ENCODE measurements at regions not wholly inside any gene's neighbourhood (a gene's known extent, or its start where the extent isn't known, plus 50 kb on each side); places are given as distances from the start of the nearest gene placed in this dataset.

DNA sequence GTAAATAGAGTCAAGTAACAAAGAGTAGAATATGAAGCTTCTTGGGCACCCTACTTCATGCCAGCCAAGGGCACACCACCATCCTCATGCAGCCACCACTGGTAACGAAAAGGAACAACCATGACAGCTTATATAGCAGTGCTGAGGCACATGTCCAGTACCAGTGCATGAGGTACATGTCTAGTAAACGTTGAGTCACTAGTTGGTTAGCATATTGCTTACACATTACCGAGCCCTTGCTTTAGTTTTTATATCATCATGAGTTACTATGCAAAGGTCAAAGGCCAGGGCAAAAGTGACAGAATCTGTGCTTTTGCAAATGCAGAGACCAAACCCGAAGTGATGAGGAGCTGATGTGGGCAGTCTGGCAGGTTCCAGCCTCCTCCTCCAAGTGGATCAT lies 147.1 kb upstream of the MAP1B start:
- no peaks in the 10 kb centered on the region for H3K4me1 ChIP-seq (ENCODE audit: control insufficient read depth in 1 of 2, insufficient read depth in 1 of 2, low read depth in 1 of 2, low read length in 1 of 2)
- no peak overlapping the region for H3K27ac ChIP-seq
- TF ChIP-seq, protein P1, sequence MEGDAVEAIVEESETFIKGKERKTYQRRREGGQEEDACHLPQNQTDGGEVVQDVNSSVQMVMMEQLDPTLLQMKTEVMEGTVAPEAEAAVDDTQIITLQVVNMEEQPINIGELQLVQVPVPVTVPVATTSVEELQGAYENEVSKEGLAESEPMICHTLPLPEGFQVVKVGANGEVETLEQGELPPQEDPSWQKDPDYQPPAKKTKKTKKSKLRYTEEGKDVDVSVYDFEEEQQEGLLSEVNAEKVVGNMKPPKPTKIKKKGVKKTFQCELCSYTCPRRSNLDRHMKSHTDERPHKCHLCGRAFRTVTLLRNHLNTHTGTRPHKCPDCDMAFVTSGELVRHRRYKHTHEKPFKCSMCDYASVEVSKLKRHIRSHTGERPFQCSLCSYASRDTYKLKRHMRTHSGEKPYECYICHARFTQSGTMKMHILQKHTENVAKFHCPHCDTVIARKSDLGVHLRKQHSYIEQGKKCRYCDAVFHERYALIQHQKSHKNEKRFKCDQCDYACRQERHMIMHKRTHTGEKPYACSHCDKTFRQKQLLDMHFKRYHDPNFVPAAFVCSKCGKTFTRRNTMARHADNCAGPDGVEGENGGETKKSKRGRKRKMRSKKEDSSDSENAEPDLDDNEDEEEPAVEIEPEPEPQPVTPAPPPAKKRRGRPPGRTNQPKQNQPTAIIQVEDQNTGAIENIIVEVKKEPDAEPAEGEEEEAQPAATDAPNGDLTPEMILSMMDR (IDR thresholded peaks at IDR 0.05), result no peak
- no peak overlapping the region for H3K4me3 ChIP-seq (ENCODE audit: low read depth in 1 of 2, low read length in 1 of 2)
- no peaks in the 10 kb centered on the region for H3K9me3 ChIP-seq
- no peaks in the 10 kb centered on the region for H3K36me3 ChIP-seq
- H3K27me3 ChIP-seq, result no peaks in the 10 kb centered on the region

DNA sequence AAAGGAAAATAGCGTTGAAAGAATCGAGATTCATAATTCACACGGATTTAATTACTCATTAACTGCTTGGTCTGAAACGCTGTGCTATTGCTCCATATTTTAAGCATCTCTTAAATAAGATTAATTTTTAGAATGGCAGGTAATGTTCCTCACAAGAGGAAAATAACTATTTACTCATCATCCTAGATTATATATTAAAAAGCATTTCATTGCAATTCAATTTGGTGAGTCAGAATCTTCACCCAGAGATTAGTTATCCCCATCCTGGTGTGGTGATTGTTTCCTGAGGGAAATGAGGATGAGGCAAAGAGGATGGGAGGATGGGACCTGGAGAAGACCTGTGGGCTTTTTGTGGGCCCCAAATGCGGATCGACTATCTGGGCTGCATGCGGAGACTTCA lies 145.5 kb upstream of the MAP1B start:
- H3K27me3 ChIP-seq, result no peaks in the 10 kb centered on the region
- no peak overlapping the region for H3K27ac ChIP-seq
- TF ChIP-seq, protein P1 (IDR thresholded peaks at IDR 0.05), result no peak
- no peaks in the 10 kb centered on the region for H3K4me1 ChIP-seq (ENCODE audit: control insufficient read depth in 1 of 2, insufficient read depth in 1 of 2, low read depth in 1 of 2, low read length in 1 of 2)
- H3K9me3 ChIP-seq, result no peaks in the 10 kb centered on the region
- H3K36me3 ChIP-seq, result no peaks in the 10 kb centered on the region
- H3K4me3 ChIP-seq (ENCODE audit: low read depth in 1 of 2, low read length in 1 of 2), result no peak overlapping the region

DNA sequence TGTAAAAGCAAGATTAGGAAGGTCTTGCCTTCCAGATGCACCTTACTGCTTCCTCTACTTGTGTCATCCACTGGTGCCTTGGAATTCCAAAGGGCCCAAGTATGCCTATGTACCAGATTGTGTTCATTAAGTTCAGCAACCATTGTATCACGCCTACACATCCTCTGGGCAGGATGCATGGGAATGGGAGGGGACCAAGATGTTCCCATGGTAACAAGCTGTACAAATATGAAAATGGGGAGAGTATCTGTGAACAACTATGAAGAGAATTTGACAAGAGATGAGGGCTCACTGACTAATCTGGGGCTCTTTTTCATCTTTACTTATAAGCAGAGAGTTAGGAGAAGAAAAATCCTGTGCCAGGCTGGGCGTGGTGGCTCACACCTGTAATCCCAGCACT lies 137.8 kb upstream of the MAP1B start:
- Histone ChIP-seq H3K9me3 (no peaks in the 10 kb centered on the region), H3K27me3 (no peaks in the 10 kb centered on the region), H3K4me1 (ENCODE audit: control insufficient read depth in 1 of 2, insufficient read depth in 1 of 2, low read depth in 1 of 2, low read length in 1 of 2) (no peaks in the 10 kb centered on the region), H3K27ac (no peak overlapping the region), H3K4me3 (ENCODE audit: low read depth in 1 of 2, low read length in 1 of 2) (no peak overlapping the region), H3K36me3 (no peaks in the 10 kb centered on the region)
- TF ChIP-seq, protein P1 (IDR thresholded peaks at IDR 0.05), result no peak

DNA sequence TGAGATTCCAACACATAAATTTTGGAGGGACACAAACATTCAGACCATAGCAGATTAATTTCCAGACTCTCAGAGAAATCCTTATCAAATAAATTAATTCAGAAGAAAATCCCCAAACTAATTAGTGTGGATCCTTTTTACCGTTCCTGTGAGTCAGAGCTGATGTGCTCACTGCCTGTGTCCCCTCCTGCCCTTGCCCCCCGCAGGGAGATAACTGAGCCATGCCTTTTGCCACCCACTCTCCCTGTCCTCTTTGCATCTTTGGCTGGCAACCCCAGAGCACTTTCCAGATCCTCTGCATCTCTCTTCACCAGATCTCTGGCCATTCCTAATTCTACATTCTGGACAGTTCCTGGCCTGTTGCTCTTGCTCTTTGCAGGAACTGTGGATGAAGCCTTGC lies 135.4 kb upstream of the MAP1B start:
- Histone ChIP-seq H3K4me1 (ENCODE audit: control insufficient read depth in 1 of 2, insufficient read depth in 1 of 2, low read depth in 1 of 2, low read length in 1 of 2) (no peaks in the 10 kb centered on the region), H3K4me3 (ENCODE audit: low read depth in 1 of 2, low read length in 1 of 2) (no peak overlapping the region), H3K9me3 (no peaks in the 10 kb centered on the region), H3K27me3 (no peaks in the 10 kb centered on the region), H3K36me3 (no peaks in the 10 kb centered on the region), H3K27ac (no peak overlapping the region)
- TF ChIP-seq, protein P1 (IDR thresholded peaks at IDR 0.05), result no peak

DNA sequence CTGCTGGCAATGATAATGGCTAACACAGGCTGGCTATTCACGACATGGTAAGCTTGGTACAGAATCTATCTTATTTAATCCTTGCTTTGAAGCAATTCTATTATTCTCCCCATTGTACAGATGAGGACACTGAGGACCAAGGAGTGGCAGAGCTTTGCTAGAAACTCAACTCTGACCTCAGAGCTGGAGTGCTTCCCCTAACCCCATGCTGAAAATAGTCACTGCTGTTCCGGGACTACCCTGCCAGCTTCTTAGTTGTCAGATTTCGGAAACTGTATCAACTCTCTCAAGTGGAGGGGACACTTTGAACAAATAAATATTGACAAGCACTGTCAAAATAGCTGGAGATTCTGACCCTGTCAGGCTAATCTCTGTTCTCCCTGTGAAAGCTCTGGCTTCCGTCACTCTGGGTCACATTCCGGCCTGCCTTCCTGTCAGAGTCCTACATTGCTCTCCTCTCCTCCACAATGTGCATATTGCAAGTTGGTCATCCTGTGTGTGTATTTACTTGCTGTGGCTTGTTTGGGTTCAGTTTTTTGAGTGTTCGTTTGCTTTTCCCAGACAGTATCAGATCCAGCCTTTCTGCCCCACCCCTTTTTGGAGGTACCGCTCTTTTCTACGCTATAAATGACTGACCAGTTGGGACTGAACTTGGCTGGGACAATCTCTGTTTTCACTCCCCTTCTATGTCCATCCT lies 134.3 kb upstream of the MAP1B start:
- Histone ChIP-seq H3K4me3 (ENCODE audit: low read depth in 1 of 2, low read length in 1 of 2) (no peak overlapping the region), H3K27me3 (no peaks in the 10 kb centered on the region), H3K27ac (no peak overlapping the region), H3K9me3 (no peaks in the 10 kb centered on the region), H3K36me3 (no peaks in the 10 kb centered on the region), H3K4me1 (ENCODE audit: control insufficient read depth in 1 of 2, insufficient read depth in 1 of 2, low read depth in 1 of 2, low read length in 1 of 2) (no peaks in the 10 kb centered on the region)
- TF ChIP-seq, protein P1 (IDR thresholded peaks at IDR 0.05), result no peak

Data from neutrophil (primary cell).